Transverse colon (tissue), 4 donors: ENCODE measurements at regions not wholly inside any gene's neighbourhood (a gene's known extent, or its start where the extent isn't known, plus 50 kb on each side); places are given as distances from the start of the nearest gene placed in this dataset.

ENCODE experiments used
- DNase-seq: peaks from one replicate; pipeline ENCODE4 v3.0.0-alpha.2; 2019
- H3K27ac ChIP-seq, 4 donors: fragments of 200-600 bp; sonication (generic); 2 replicates each; pipeline ENCODE4 v1.5.1; 2016 to 2018; ENCODE audit warnings: inconsistent platforms in 4 of 4
- H3K27me3 ChIP-seq: fragments of 200-600 bp; sonication (generic); 2 replicates; pipeline ENCODE4 v1.5.1; 2017; ENCODE audit warnings: inconsistent platforms
- H3K36me3 ChIP-seq, 4 donors: fragments of 200-600 bp; sonication (generic); 2 replicates each; pipeline ENCODE4 v1.5.1; 2017 to 2019; ENCODE audit warnings: inconsistent platforms in 4 of 4
- H3K4me1 ChIP-seq, 4 donors: fragments of 200-600 bp; sonication (generic); 2 replicates each; pipeline ENCODE4 v1.5.1; 2017 to 2020; ENCODE audit warnings: inconsistent platforms in 4 of 4
- H3K4me3 ChIP-seq, 4 donors: fragments of 200-600 bp; sonication (generic); 1 replicate in 1 of 4; 2 replicates in 3 of 4; pipeline versions ENCODE4 v1.5.1 to v1.6.1; 2017 to 2019; ENCODE audit warnings: inconsistent platforms in 4 of 4
- H3K9me3 ChIP-seq, 2 donors: fragments of 200-600 bp; sonication (generic); 2 replicates each; pipeline ENCODE4 v1.5.1; 2017 to 2019; ENCODE audit warnings: inconsistent platforms in 2 of 2
- CTCF ChIP-seq, 5 experiments: fragments of 200-600 bp in 3 of 5; fragments of 450-650 bp in 2 of 5; sonication (generic) in 3 of 5; IDR thresholded peaks; 1 replicate in 2 of 5; 2 replicates in 3 of 5; pipeline ENCODE4 v1.5.1; 2016 to 2017; ENCODE audit warnings: antibody characterized with exemption in 5 of 5, inconsistent platforms in 3 of 5, mild to moderate bottlenecking in 2 of 5, moderate library complexity in 1 of 5
- EP300 ChIP-seq: sonication (generic); formaldehyde crosslinking; IDR thresholded peaks from one replicate; pipeline ENCODE4 v1.6.1; 2017; ENCODE audit warnings: antibody characterized with exemption, low read depth
- POLR2A ChIP-seq: fragments of 450-650 bp; IDR thresholded peaks from one replicate; pipeline ENCODE4 v1.6.1; 2016; ENCODE audit warnings: antibody characterized with exemption, mild to moderate bottlenecking, moderate library complexity
- POLR2AphosphoS5 ChIP-seq, 3 donors: sonication (generic); formaldehyde crosslinking; IDR thresholded peaks; one replicate each; pipeline ENCODE4 v1.6.1; 2016; ENCODE audit warnings: antibody characterized with exemption in 3 of 3
- WGBS, 2 donors: methylation state at CpG; one replicate each; pipeline ENCODE4 v1.1.5; 2018; ENCODE audit warnings: low coverage in 1 of 2; 5-methylcytosine and 5-hydroxymethylcytosine counted together
- in situ Hi-C, 4 donors: fragments of 200-750 bp; cut with MboI; loops; one replicate each; pipeline versions ENCODE4 v1.15.0 to v1.15.1; 2017; ENCODE audit warnings: low sequenced_read_pairs in 3 of 4, low pct_ligation_motif_present in 1 of 4, low pct_unique_long_range_greater_than_20kb in 1 of 4
- intact Hi-C: fragments of 100-400 bp; cut with DNase I; formaldehyde crosslinking; loops from one replicate; pipeline ENCODE4 v1.15.1; 2023; ENCODE audit warnings: low total_unique reads

DNA sequence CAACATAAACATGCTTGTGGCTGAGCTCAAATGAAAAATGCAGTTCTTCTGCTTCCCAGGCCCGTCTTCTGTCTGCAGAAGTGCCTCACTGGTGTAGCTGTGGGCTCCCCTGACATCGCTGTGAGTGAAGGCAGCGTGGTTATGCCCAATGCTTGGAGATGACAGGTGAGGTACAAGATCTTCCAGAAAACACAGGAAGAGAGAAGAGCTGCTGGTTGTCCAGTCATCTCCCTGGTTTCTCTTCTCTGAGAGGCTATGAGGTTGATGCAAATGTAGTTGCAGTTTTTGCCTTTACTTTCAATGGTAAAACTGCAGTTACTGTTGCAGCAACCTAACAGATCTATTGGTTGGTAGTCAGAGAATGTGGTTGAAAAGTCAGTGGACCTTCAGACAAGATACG is 223.6 kb downstream of the GATA3 start:
- no peak overlapping the region for H3K27ac ChIP-seq
- H3K36me3 ChIP-seq: no peaks in the 10 kb centered on the region
- no peak overlapping the region for H3K4me3 ChIP-seq
- in situ Hi-C loops: no loop called here
- intact Hi-C loops: no loop called here
- 43 to 71% methylated on average over 1 to 4 of the region's 4 CpGs for WGBS, 2 donors
- H3K9me3 ChIP-seq: no peaks in the 10 kb centered on the region
- no peak for DNase-seq
- no peaks in the 10 kb centered on the region for H3K4me1 ChIP-seq
- TF ChIP-seq CTCF (IDR thresholded peaks at IDR 0.05): no peak
- TF ChIP-seq EP300: no peak
- no peak for TF ChIP-seq POLR2AphosphoS5 (IDR thresholded peaks at IDR 0.05)
- TF ChIP-seq POLR2A: no peak
- no peaks in the 10 kb centered on the region for H3K27me3 ChIP-seq

DNA sequence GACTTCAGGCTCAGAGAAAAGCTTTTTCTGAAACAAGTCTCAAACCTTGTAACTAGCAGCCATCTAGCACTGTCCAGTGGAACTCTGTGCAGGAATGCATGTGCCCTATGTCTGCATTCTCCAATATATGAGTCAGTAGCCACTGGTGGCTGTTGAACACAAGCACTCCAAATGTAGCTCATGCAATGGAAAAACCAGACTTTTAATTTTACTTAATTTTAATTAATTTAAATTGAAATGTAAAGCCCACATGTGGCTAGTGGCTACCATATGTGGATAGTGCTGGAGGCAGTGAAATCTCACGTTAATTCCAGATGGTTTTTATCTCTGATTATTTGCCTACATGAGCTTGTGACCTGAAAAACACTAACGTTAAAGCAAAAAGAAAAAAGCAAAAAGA is 225.1 kb downstream of the GATA3 start:
- TF ChIP-seq EP300: no peak
- TF ChIP-seq POLR2A: no peak
- no peak for TF ChIP-seq CTCF (IDR thresholded peaks at IDR 0.05)
- no peak for TF ChIP-seq POLR2AphosphoS5 (IDR thresholded peaks at IDR 0.05)
- H3K36me3 ChIP-seq: no peaks in the 10 kb centered on the region
- WGBS, 2 donors: 53 to 70% methylated on average over 2 of the region's 2 CpGs
- no peak overlapping the region for H3K4me3 ChIP-seq
- no peaks in the 10 kb centered on the region for H3K9me3 ChIP-seq
- no peak for DNase-seq
- no peaks in the 10 kb centered on the region for H3K4me1 ChIP-seq
- intact Hi-C loops: no loop called here
- H3K27me3 ChIP-seq: no peaks in the 10 kb centered on the region
- no peak overlapping the region for H3K27ac ChIP-seq
- in situ Hi-C loops: no loop called here

- in situ Hi-C loops (no loop called here), intact Hi-C loops (no loop called here)
- 84 to 88% methylated on average over 6 to 7 of the region's 7 CpGs for WGBS, 2 donors
- no peaks in the 10 kb centered on the region for H3K9me3 ChIP-seq
- H3K27ac ChIP-seq: no peak overlapping the region
- no peak for DNase-seq
- TF ChIP-seq EP300 (no peak), POLR2A (no peak), CTCF (IDR thresholded peaks at IDR 0.05) (no peak), POLR2AphosphoS5 (IDR thresholded peaks at IDR 0.05) (no peak)
- no peaks in the 10 kb centered on the region for H3K36me3 ChIP-seq
- H3K27me3 ChIP-seq: no peaks in the 10 kb centered on the region
- H3K4me3 ChIP-seq: no peak overlapping the region
- no peaks in the 10 kb centered on the region for H3K4me1 ChIP-seq
Observed at GRCh38 chr10:8280946-8281345, 226.5 kb downstream of the GATA3 start.

DNA sequence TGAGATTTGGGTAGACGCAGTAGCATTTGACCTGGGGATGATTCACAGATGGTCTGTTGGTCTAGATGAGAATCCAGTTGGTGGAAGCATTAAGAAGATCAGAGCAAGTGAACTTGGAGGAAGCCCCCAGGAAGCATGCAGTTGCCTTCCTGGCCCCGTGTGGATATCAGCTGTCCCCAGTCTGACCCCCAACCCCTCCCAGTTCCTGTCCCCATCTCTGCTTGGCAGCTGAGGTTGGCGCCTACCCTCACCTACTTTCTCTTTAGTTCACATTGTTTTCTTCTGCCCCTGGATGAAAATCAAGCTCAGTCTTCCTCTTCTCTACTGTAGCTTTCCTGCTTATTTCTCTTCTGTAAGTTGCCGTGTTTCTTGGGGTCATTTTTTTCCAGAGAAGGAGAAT is 227.9 kb downstream of the GATA3 start:
- intact Hi-C loops: no loop called here
- H3K27me3 ChIP-seq: no peaks in the 10 kb centered on the region
- H3K27ac ChIP-seq: no peak overlapping the region
- DNase-seq: no peak
- no peaks in the 10 kb centered on the region for H3K9me3 ChIP-seq
- WGBS, 2 donors: 50 to 62% methylated on average over 2 to 4 of the region's 4 CpGs
- in situ Hi-C loops: no loop called here
- H3K4me3 ChIP-seq: no peak overlapping the region
- no peaks in the 10 kb centered on the region for H3K4me1 ChIP-seq
- no peaks in the 10 kb centered on the region for H3K36me3 ChIP-seq
- TF ChIP-seq EP300 (no peak), POLR2A (no peak), CTCF (IDR thresholded peaks at IDR 0.05) (no peak), POLR2AphosphoS5 (IDR thresholded peaks at IDR 0.05) (no peak)
